Smooth muscle cell (in vitro differentiated cells): ENCODE measurements at regions not wholly inside any gene's neighbourhood (a gene's known extent, or its start where the extent isn't known, plus 50 kb on each side); places are given as distances from the start of the nearest gene placed in this dataset.

Source experiments
- DNase-seq: peaks from one replicate; lab custom pipeline; 2025; ENCODE audit not compliant: unreplicated experiment; lab: John Stamatoyannopoulos, UW
- H2AFZ ChIP-seq: fragments of 200-600 bp; sonication (generic); 2 replicates; pipeline ENCODE4 v1.6.0; 2016; ENCODE audit warnings: antibody characterized with exemption, low read depth, mild to moderate bottlenecking
- H3F3A ChIP-seq: fragments of 200-600 bp; sonication (generic); 2 replicates; pipeline ENCODE4 v1.6.0; 2017; ENCODE audit warnings: antibody characterized with exemption, low read depth
- H3K27ac ChIP-seq: fragments of 200-600 bp; sonication (generic); 2 replicates; pipeline ENCODE4 v1.5.1; 2016; ENCODE audit warnings: low read depth, mild to moderate bottlenecking
- H3K27me3 ChIP-seq: fragments of 200-600 bp; sonication (generic); 2 replicates; pipeline ENCODE4 v1.6.1; 2016; ENCODE audit warnings: low read depth, mild to moderate bottlenecking
- H3K36me3 ChIP-seq: fragments of 200-600 bp; sonication (generic); 2 replicates; pipeline ENCODE4 v1.5.1; 2016; ENCODE audit warnings: low read depth
- H3K4me1 ChIP-seq: fragments of 200-600 bp; sonication (generic); 2 replicates; pipeline ENCODE4 v1.5.1; 2016; ENCODE audit warnings: low read depth
- H3K4me2 ChIP-seq: fragments of 200-600 bp; sonication (generic); 2 replicates; pipeline ENCODE4 v1.6.0; 2016; ENCODE audit warnings: mild to moderate bottlenecking
- H3K4me3 ChIP-seq: fragments of 200-600 bp; sonication (generic); 2 replicates; pipeline ENCODE4 v1.5.1; 2016; ENCODE audit warnings: mild to moderate bottlenecking
- H3K79me2 ChIP-seq: fragments of 200-600 bp; sonication (generic); 2 replicates; pipeline ENCODE4 v1.6.0; 2016; ENCODE audit warnings: low read depth, mild to moderate bottlenecking
- H3K9ac ChIP-seq: fragments of 200-600 bp; sonication (generic); 2 replicates; pipeline ENCODE4 v1.6.0; 2016; ENCODE audit warnings: low read depth
- H3K9me3 ChIP-seq: fragments of 200-600 bp; sonication (generic); replicated peaks from 2 replicates; pipeline ENCODE4 v1.5.1; 2016; ENCODE audit warnings: low read depth
- H4K20me1 ChIP-seq: fragments of 200-600 bp; sonication (generic); 2 replicates; pipeline ENCODE4 v1.6.0; 2016; ENCODE audit warnings: low read depth
- CTCF ChIP-seq: fragments of 200-600 bp; sonication (generic); IDR thresholded peaks from 2 replicates; pipeline ENCODE4 v1.5.1; 2017; ENCODE audit warnings: borderline replicate concordance, mild to moderate bottlenecking, antibody characterized with exemption; ENCODE audit not compliant: insufficient read depth, poor library complexity, severe bottlenecking
- WGBS: methylation state at CpG from one replicate; pipeline ENCODE4 v1.1.7; 2016; ENCODE audit warnings: low lambda C conversion rate; 5-methylcytosine and 5-hydroxymethylcytosine counted together

DNA sequence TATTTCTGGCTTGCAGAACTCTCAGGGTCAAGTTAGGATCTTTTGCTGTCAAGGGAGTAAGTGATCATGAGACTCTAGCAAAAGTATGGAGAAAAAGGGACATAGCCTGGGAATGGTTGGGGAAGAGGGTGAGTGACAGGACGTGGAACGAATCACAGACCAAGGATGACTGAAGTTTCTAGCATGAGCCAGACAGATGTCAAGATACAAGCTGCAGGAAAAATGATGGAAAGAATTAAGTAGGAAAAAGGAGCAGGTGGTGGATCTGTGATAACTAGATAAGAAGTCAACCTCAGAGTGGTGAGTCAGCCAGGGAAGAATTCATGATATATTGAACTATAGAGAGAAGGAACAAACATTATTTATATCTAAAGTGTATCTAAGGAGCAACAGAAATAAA lies 159.8 kb upstream of the SYNDIG1 start:
- Histone ChIP-seq H3K79me2 (no peaks in the 10 kb centered on the region), H4K20me1 (no peaks in the 10 kb centered on the region), H3K9me3 (no peaks in the 10 kb centered on the region), H3K27me3 (peaks cover 6% of the 10 kb centered on the region), H3K27ac (no peak overlapping the region), H2AFZ (no peak overlapping the region), H3F3A (no peaks in the 10 kb centered on the region), H3K4me2 (no peak overlapping the region), H3K9ac (no peak overlapping the region), H3K36me3 (no peaks in the 10 kb centered on the region), H3K4me1 (no peaks in the 10 kb centered on the region), H3K4me3 (no peak overlapping the region)
- DNase-seq, result no peak
- WGBS, result 92% methylated on average over 2 of the region's 2 CpGs
- TF ChIP-seq CTCF, result no peak

DNA sequence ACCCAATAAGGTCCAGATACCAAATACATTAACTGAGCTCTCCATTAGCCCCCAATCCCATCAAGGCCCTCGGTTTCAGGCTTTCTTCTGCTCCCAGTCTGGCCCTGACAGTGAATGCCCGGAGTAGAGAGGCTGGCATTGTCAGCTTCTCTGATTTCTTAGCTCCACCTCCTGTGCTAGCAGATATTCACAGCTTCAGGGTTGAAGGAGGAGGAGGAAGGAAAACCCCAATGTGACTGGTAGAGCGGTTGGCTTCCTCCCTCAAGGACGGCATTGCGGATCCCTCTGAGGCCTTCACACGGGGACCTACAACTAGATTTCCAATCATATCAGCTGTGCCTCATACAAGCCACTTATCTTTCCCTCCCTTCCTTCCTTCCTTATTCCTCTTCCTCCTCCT lies 164.1 kb upstream of the SYNDIG1 start:
- Histone ChIP-seq H3K79me2 (no peaks in the 10 kb centered on the region), H3K36me3 (no peaks in the 10 kb centered on the region), H2AFZ (no peak overlapping the region), H3K4me3 (no peak overlapping the region), H3K4me1 (no peaks in the 10 kb centered on the region), H3K27me3 (no peaks in the 10 kb centered on the region), H4K20me1 (no peaks in the 10 kb centered on the region), H3F3A (no peaks in the 10 kb centered on the region), H3K4me2 (no peak overlapping the region), H3K9me3 (no peaks in the 10 kb centered on the region), H3K27ac (no peak overlapping the region), H3K9ac (no peak overlapping the region)
- WGBS, result 83% methylated on average over 6 of the region's 6 CpGs
- no peak for DNase-seq
- no peak for TF ChIP-seq CTCF

- no peak overlapping the region for H3K4me3 ChIP-seq
- no peak overlapping the region for H3K4me2 ChIP-seq
- no peak overlapping the region for H3K9ac ChIP-seq
- H3K36me3 ChIP-seq, result no peaks in the 10 kb centered on the region
- TF ChIP-seq CTCF, result no peak
- H3K27ac ChIP-seq, result no peak overlapping the region
- DNase-seq, result no peak
- no peaks in the 10 kb centered on the region for H3K9me3 ChIP-seq
- no peaks in the 10 kb centered on the region for H3F3A ChIP-seq
- 93% methylated on average over 2 of the region's 2 CpGs for WGBS
- no peaks in the 10 kb centered on the region for H3K4me1 ChIP-seq
- H3K79me2 ChIP-seq, result no peaks in the 10 kb centered on the region
- no peak overlapping the region for H2AFZ ChIP-seq
- peaks cover 6% of the 10 kb centered on the region for H3K27me3 ChIP-seq
- no peaks in the 10 kb centered on the region for H4K20me1 ChIP-seq
These were observed 165.1 kb upstream of the SYNDIG1 start for GRCh38 chr20:24304291-24304690.

DNA sequence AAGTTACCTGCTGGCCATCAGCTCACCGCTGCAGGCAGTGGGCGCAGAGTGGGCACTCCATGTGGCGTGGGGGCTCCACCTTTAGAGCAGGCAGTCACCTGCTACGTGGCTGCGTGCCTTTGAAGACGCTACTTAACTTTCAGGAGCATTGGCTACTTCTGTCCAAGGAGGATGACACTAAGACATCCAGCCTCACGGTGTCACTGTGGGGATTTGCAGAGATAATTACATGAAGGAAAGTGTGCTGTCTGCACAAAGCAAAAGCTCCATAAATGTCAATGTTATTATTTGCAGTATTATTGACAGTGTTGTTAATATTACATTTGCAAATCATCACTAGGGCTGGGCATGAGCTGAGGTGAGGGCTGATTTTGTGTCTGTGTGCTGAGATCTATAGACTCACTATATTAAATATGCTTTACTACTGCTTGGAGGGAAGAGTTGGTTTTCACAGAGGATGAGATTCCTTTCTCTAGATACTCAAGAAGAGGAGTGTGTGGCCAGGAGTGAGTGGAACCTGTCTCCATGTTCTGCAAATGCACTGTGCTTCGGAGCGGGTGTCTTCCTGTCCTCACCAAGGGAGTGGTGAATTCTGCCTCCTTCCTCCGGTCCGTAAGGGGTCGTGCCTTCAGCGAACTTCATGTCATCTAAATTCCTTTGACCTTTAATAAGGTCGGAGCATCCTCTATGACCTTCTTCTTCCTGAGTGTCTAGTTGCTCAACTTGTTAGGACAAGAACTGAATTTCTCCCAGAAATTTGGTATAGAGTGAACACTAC lies 165.8 kb upstream of the SYNDIG1 start:
- no peaks in the 10 kb centered on the region for H3F3A ChIP-seq
- H3K4me2 ChIP-seq, result no peak overlapping the region
- no peaks in the 10 kb centered on the region for H4K20me1 ChIP-seq
- H2AFZ ChIP-seq, result no peak overlapping the region
- no peaks in the 10 kb centered on the region for H3K9me3 ChIP-seq
- no peak for TF ChIP-seq CTCF
- H3K27me3 ChIP-seq, result peaks cover 6% of the 10 kb centered on the region
- DNase-seq, result no peak
- no peaks in the 10 kb centered on the region for H3K36me3 ChIP-seq
- 86% methylated on average over 14 of the region's 14 CpGs for WGBS
- H3K4me3 ChIP-seq, result no peak overlapping the region
- H3K79me2 ChIP-seq, result no peaks in the 10 kb centered on the region
- no peak overlapping the region for H3K9ac ChIP-seq
- H3K4me1 ChIP-seq, result no peaks in the 10 kb centered on the region
- no peak overlapping the region for H3K27ac ChIP-seq
